ENCODE measurements at regions not wholly inside any gene's neighbourhood (a gene's known extent, or its start where the extent isn't known, plus 50 kb on each side); places are given as distances from the start of the nearest gene placed in this dataset.
A peak's percentile ranks its signal among the peaks of the same experiment; 100 is the strongest.

DNA sequence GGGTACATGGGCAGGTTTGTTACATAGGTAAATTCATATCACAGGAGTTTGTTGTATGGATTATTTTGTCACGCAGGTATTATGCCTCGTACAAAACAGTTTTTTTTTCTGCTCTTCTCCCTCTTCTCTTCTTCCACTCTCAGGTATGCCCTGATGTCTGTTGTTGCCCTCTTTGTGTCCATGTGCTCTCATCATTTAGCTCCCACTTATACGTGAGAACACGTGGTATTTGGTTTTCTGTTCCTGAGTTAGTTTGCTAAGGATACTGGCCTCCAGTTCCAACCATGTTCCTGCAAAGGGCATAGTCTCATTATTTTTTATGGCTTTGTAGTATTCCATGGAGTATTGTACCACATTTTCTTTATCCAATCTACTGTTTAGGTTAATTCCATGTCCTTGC lies 65.7 kb downstream of the UNC5CL start:
- no peak for DNase-seq

- DNase-seq, result no peak
Measured at GRCh38 chr6:40972814-40973213, 66.2 kb downstream of the UNC5CL start.

DNA sequence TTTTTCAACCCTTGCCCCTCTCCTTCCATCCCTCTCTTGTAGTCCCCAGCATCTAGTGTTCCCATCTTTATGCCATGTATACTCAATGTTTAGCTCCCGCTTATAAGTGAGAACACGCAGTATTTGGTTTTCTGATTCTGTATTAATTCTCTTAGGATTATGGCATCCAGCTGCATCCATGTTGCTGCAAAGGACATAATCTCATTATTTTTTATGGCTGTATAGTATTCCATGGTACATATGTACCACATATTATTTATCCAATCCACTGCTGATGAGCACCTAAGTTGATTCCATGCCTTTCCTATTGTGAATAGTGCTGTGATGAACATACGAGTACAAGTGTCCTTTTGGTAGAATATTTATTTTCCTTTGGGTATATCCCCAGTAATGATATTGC lies 66.8 kb downstream of the UNC5CL start:
- DNase-seq, result no peak

DNA sequence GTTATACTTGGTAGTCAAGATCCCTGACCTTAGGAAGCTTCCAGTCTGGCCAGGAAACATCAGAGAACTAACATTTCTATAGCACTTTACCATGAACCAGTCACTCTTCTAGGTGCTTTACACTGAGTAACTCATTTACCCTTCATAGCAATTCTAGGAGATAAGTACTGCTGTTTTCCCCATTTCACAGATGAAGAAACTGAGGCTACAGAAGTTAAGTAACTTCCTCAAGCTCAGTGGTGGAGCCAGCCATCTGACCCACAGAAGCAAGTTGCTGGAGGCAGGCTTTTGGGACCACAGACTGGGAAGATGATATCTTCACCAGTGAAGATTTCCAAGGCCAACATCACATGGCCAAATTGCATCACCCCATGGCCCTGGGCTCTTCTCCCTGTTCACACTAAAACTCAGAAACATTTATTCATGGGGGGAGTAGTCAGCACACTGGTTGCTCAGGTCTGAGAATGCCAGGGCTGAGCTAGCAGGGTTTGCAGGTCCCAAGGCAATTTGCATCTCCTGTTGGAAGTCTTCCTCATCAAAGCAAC lies 70.3 kb downstream of the UNC5CL start:
- DNase-seq, result no peak

DNA sequence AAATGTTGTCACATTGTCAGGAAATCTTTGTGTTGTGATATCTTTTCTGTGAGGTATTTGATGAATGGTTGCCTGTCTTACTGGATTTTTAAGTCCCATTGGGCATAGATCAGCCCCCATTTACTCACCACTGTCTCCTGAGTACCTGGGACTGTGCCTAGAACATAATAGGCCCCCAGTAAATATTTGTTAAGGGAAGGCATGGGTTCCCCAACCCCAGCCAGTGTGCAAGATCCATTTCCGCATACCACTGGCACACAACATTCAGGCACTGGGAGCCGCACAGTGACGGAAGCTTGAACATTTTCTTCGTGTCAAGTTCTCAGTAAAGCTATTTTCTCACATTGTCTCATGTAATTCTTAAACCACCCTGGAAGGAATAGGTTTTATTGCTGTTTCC lies 72.2 kb downstream of the UNC5CL start:
- DNase-seq, result no peak

- DNase-seq, result no peak
Measured at GRCh38 chr6:40965046-40965445, 74.0 kb downstream of the UNC5CL start.

DNA sequence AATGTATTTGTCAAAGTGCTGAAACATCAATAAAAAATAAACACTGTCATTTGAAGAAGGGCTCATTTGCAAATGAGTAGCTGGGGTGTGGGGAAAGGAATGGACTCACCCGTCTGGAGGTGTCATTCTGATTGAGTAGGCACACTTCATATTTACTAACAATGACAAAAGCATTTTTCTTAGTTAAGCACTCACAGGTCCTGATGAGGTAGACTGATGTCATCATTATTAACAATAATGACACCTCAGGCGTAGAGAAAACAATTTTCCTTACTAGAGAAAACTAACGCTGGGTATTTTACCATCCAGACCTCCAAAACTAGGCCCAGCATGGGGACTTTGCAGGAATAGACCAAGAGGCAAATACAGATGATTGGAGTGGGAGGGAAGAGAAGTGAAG lies 76.0 kb downstream of the UNC5CL start:
- peak; percentile 74 for DNase-seq

DNA sequence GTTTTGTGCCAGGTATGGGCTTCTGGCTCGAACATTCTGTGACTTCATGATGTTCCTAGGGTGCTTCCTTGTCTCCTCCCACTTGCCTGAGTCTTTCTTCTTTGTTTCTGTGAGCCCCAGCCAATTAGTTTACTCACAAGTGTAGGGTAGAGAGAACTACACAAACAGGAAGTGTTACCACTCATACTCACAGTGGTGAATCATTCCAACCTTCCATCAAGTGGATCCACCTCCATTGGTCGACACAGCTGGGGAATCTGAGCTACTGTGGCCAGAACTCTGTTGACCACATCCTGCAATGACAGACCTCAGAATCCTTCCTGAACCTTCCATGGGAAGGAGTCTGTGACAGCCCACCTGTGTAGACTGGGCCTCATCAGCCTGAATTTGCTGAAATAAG lies 76.8 kb downstream of the UNC5CL start:
- peak; percentile 86 for DNase-seq

- no peak for DNase-seq
Measured at GRCh38 chr6:40961831-40962230, 77.2 kb downstream of the UNC5CL start.

DNA sequence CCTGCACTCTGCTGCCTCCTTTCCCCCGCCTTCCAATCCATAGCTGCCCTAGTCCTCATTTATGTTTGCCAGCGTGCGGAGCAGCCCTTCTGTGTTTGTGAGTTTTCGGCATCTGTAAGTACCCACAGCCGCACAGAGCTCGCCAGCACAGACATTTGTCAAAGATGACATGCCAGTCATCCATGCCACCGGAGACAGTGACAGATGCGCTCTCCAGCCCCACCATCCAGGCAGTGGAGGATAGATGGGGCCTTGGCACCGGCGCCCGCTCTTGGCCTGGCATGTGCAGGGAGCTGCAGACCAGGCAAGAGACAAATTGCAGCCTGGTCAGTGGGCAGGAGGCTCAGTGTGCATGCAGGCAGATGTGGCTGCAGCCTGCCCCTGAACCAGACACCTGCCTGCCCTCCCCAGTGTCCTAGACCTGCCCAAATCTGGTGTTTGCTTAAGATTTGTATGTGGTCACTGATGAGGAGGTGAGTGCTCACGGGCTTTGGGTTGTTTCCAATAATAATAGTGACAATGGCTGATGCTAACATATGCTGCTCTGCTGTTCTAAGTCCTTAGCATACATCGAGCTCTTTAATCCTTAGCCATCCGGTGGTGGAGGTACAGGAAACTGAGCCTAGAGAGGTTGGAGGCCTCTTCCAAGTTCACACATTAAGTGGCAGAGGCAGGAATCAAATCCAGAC lies 78.1 kb downstream of the UNC5CL start:
- peak; percentile 68 for DNase-seq

GRCh38 chr6:40959781-40960327 lies 79.2 kb downstream of the UNC5CL start:
- no peak for DNase-seq

- no peak for DNase-seq
Measured at GRCh38 chr6:40958738-40959137, 80.3 kb downstream of the UNC5CL start.

GRCh38 chr6:40957616-40958492 lies 81.2 kb downstream of the UNC5CL start:
- DNase-seq, result no peak

DNA sequence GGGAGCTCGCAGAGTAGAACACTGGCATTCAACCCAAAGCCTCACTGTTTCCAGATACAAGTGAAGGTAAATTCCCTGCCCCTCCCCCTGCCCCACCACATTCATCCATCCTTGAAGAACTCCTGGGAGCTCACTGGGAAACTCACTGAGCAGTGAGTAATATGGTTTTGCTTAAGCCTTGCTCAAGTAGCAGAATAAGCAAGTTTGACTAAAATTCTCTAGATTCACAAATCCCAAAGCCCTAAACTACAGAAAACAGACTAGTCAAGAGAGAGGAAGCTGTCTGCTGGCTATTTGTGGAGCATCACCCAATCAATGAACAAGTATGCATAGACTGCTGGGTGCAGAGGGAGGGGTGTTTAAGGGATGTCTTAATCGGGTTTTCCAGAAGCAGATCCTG lies 82.1 kb downstream of the UNC5CL start:
- no peak for DNase-seq

DNA sequence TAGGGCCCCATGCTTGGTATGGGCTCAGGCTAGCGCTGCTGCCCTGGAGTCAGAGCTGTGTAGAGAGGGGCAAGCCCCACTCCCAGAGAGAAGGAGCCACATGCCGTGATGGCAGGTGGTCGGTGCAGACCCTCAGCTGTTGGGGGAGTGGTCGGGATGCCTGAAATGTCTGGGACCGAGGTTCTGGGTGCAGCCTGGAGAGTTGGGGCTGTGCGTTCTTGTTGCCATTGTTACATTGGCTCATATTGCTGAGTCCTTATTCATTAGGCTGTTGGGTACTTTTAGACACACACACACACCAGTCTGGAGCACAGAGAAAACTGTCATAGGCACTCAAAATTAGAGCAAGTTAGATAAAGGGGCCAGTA lies 83.9 kb downstream of the UNC5CL start:
- DNase-seq, result no peak

GRCh38 chr6:40954446-40955177 lies 84.4 kb downstream of the UNC5CL start:
- DNase-seq, result no peak

DNA sequence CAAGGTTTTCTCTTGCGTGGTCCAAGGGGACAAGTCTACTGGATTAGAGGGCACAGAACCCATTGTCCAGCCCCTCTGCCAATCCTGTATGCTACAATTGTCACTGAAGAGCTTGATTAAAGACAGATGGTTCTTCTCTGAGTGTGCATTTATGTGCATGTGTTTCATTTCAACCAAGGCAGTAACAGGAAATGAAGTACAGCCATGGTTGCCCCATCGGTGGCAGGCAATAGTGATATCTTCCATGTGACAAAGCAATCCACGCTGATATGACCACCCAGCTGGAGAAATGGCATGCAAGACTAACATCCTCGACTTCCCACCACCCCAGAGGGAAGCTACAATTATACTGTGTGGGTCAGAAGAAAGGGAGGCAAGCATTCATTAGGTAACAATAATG lies 85.5 kb downstream of the UNC5CL start:
- DNase-seq, result no peak

DNA sequence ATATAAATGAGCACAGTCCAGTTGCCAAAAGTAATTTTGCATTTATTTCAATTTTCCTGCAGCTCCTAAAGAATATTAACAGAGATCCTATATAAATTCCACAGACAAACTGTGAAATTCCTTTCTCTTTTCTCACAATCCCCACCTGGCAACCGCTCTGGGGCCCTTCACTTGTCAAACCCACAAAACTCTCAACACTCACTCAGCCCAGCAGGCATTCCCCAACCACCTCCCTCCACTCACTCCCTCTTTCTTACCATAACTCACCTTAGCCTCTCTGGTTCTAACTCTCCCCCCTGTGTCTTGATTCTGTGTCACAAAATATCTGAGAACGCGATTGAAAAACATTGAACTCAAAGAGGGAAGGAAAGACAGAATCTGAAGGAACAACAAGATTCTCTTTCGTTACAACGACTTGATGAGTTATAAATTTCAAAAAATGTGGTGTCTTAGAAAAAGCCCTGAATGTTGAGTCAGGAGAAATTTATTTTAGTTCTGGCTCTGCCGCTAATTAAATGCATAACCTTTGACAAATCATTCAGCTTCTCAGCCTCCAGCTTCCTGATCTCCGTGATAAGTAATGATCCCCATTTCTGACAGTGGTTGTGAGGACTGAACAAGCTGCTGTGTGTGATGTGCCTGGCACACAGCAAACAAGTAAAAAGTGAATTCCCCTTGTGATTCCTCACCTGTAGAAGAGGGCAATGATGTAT lies 87.9 kb downstream of the UNC5CL start:
- peak; percentile 30 for DNase-seq

DNA sequence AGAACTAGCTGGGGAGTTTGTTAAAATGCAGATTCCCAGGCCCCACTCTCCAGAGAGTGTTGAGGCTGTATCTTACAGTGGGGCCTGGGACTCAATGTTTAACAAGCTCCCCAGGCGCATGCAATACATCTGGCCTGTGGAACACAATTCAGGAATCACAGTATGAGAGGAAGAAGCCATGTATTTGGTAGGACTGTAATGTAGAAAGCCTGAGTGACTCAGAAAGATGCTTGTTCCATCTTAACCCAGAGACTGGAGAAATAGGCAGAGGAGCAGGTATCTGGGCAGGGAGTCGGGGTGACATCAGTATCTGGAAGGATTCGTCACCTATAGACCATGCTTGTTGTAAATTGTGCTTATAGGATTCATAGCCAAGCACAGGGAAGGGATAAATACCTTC lies 90.5 kb downstream of the UNC5CL start:
- no peak for DNase-seq

GRCh38 chr6:40947876-40948526 lies 91.0 kb downstream of the UNC5CL start:
- no peak for DNase-seq

- DNase-seq, result no peak
Measured at GRCh38 chr6:40946738-40947301, 92.2 kb downstream of the UNC5CL start.

DNA sequence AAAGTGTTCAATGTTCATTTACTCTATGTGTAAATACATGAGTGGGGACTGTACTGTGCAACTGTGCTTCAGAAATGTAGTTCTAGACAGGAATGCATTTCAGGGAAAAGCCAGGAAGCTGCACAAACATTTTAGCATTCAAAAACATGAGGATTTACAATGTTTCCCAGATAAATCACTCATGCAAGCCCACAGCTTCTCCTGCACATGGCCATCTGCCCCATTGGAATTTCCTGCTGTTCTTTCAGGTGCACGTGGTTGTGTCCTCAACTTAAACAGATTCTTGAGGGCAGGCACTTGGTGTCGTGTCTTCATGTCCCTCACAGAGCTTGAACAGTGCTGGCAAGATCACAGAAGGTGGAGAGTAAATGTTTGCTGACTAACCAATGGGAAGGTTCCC lies 101.5 kb downstream of the UNC5CL start:
- no peak for DNase-seq
